Ishikawa (cell line): ENCODE measurements at regions not wholly inside any gene's neighbourhood (a gene's known extent, or its start where the extent isn't known, plus 50 kb on each side); places are given as distances from the start of the nearest gene placed in this dataset.

Experiments used
- CEBPB ChIP-seq: IDR thresholded peaks from 2 replicates; pipeline ENCODE4 v1.6.1; 2012
- CREB1 ChIP-seq: IDR thresholded peaks from 2 replicates; pipeline ENCODE4 v1.6.1; 2012; ENCODE audit warnings: low read depth
- EGR1 ChIP-seq: IDR thresholded peaks from 2 replicates; pipeline ENCODE4 v1.6.1; 2012
- EP300 ChIP-seq: IDR thresholded peaks from 2 replicates; pipeline ENCODE4 v1.6.1; 2012; ENCODE audit warnings: borderline replicate concordance
- FOXM1 ChIP-seq: IDR thresholded peaks from 2 replicates; pipeline ENCODE4 v1.6.1; 2012; ENCODE audit warnings: low read depth, borderline replicate concordance
- NFIC ChIP-seq: IDR thresholded peaks from 2 replicates; pipeline ENCODE4 v1.6.1; 2012
- RAD21 ChIP-seq: IDR thresholded peaks from 2 replicates; pipeline ENCODE4 v1.6.1; 2012; ENCODE audit warnings: low read depth
- TAF1 ChIP-seq: IDR thresholded peaks from 2 replicates; pipeline ENCODE4 v1.6.1; 2012; ENCODE audit warnings: low read depth, mild to moderate bottlenecking
- TCF12 ChIP-seq: IDR thresholded peaks from 2 replicates; pipeline ENCODE4 v1.6.1; 2012; ENCODE audit warnings: low read depth
- TEAD4 ChIP-seq: IDR thresholded peaks from 2 replicates; pipeline ENCODE4 v1.6.1; 2012
- YY1 ChIP-seq: IDR thresholded peaks from 2 replicates; pipeline ENCODE4 v1.6.1; 2012; ENCODE audit warnings: low read depth
- ZBTB7A ChIP-seq: IDR thresholded peaks from 2 replicates; pipeline ENCODE4 v1.6.1; 2012; ENCODE audit warnings: low read depth
- TF ChIP-seq, protein P1 (sequence below): IDR thresholded peaks from 2 replicates; pipeline ENCODE4 v1.6.1; 2012
- TF ChIP-seq, protein P2 (sequence below): IDR thresholded peaks from 2 replicates; pipeline ENCODE4 v1.6.1; 2012
- TF ChIP-seq, protein P3 (sequence below): IDR thresholded peaks from 2 replicates; pipeline ENCODE4 v1.6.1; 2012; ENCODE audit warnings: low read depth, mild to moderate bottlenecking

DNA sequence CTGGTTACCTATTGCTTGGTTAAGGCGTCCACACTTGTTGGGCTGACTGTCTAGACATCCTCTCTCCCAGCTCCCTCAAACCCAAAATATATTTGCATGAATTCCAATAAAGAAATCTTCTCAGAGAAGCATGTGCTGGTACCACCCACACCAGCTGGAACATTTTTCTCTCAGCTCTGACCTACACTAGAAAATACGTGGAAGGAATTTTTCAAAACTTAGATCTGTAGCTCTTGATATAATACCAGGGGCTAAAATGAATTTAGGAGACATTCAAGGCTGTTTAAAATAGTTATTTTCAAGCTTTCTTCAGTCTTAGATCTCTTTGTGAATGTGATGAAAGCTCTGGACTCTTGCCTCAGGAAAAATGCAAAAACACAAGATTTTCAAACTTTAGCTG lies 590.4 kb downstream of the PDCD6IP start:
- TF ChIP-seq EP300 = no peak
- TF ChIP-seq CREB1 = no peak
- TF ChIP-seq, protein P1, sequence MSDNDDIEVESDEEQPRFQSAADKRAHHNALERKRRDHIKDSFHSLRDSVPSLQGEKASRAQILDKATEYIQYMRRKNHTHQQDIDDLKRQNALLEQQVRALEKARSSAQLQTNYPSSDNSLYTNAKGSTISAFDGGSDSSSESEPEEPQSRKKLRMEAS = no peak

DNA sequence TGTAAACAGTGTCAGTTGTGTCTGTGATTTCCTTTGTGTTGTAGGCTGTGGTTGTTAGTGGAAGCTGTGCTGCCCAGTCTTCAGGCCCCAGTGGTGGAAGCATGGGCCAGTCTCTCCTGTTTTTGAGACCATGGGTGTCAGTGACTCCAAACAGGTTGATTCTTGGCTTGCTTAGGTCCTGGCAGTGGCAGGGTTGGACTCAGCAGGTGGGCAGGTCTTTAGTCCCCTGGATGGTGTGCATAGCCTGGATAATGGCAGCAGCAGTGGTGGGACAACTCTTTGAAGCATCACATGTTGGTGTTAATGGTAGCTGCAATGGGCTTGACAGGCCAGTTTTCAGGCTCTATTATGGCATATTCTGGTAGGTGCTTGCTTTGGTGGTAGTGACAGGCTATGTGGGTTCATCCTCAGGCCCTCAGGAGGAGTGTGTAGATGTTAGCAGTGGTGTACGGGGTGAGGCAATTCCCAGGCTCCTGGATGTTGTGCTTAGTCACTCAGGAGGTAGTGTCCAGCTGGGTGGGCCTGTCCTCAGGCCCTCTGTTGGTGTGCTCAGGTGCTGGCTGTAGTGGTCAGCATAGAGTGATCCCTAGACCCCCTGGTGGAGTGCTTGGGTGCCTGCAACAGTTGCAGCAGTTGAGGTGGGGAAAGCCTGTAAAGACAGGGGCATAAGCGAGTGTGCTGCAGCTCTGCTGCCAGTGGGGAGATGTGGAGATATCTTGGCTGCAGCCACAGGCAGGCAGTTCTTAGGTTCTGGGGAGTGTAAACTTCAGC lies 596.7 kb downstream of the PDCD6IP start:
- TF ChIP-seq TCF12 = no peak
- TF ChIP-seq ZBTB7A = no peak
- no peak for TF ChIP-seq TAF1
- no peak for TF ChIP-seq CREB1
- no peak for TF ChIP-seq CEBPB

DNA sequence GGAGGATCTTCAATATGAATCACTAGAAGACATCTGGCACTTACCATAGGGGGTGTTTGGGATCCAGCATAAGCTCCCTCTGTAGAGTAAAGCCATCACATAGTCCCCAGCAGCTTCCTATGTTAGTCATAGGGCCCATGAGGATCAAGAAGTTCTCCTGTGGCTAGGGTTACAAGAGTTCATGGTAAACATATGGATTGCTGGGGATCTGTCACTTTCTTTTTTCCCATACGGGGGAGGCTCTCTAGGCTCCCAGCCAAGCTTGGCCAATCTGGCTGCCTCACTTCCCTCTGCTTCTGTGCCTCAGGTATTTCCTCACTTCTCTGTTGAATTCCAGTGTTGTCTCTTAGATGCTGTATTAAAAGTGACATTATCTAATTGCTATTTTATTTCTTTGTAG lies 597.9 kb downstream of the PDCD6IP start:
- TF ChIP-seq EP300 (no peak), CREB1 (no peak), TEAD4 (no peak), NFIC (no peak), ZBTB7A (no peak), FOXM1 (no peak), TAF1 (no peak), TCF12 (no peak), EGR1 (no peak), CEBPB (no peak), RAD21 (no peak), YY1 (no peak)
- TF ChIP-seq, protein P2, sequence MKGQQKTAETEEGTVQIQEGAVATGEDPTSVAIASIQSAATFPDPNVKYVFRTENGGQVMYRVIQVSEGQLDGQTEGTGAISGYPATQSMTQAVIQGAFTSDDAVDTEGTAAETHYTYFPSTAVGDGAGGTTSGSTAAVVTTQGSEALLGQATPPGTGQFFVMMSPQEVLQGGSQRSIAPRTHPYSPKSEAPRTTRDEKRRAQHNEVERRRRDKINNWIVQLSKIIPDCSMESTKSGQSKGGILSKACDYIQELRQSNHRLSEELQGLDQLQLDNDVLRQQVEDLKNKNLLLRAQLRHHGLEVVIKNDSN = no peak
- TF ChIP-seq, protein P3, sequence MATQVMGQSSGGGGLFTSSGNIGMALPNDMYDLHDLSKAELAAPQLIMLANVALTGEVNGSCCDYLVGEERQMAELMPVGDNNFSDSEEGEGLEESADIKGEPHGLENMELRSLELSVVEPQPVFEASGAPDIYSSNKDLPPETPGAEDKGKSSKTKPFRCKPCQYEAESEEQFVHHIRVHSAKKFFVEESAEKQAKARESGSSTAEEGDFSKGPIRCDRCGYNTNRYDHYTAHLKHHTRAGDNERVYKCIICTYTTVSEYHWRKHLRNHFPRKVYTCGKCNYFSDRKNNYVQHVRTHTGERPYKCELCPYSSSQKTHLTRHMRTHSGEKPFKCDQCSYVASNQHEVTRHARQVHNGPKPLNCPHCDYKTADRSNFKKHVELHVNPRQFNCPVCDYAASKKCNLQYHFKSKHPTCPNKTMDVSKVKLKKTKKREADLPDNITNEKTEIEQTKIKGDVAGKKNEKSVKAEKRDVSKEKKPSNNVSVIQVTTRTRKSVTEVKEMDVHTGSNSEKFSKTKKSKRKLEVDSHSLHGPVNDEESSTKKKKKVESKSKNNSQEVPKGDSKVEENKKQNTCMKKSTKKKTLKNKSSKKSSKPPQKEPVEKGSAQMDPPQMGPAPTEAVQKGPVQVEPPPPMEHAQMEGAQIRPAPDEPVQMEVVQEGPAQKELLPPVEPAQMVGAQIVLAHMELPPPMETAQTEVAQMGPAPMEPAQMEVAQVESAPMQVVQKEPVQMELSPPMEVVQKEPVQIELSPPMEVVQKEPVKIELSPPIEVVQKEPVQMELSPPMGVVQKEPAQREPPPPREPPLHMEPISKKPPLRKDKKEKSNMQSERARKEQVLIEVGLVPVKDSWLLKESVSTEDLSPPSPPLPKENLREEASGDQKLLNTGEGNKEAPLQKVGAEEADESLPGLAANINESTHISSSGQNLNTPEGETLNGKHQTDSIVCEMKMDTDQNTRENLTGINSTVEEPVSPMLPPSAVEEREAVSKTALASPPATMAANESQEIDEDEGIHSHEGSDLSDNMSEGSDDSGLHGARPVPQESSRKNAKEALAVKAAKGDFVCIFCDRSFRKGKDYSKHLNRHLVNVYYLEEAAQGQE = no peak
- TF ChIP-seq, protein P1 = no peak

DNA sequence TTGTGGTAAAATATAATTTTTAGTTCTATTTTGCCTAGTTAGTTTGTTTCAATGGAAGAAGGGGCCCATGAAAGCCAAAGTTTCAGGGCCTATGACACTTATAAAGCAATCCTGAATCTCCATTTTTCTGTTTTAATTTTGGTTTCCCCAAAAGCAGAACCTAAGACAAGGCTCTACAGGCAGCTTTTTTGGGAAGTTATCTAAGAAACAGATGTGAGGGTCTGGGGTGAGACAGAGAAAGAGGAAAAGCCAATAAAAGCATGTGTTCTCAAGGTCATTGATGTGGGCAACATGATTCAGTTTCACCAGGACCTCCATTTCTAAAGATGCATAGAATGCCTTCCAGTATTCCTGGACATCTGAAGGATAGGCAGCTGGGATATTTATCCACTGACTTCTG lies 598.5 kb downstream of the PDCD6IP start:
- TF ChIP-seq NFIC (no peak), ZBTB7A (no peak), CEBPB (no peak)

DNA sequence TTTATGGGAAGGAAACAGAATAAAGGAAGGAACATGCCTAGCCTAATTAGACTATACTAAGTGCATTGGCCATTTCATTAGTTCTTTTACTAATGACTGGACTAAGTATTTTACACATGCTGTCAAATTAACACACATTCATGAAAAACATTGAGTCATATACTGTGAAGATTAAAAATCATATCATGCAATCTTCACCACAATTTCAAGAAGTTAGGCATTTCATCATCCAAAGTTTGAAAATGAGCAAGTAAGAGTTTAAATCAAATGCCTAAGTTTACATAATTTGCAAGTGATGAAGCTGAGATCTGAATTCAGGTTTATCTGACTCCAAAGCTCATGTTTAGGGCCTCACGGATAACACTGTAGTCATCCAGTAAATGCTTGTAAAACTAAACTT lies 601.0 kb downstream of the PDCD6IP start:
- TF ChIP-seq EGR1 = no peak
- TF ChIP-seq EP300 = no peak
- TF ChIP-seq TEAD4 = no peak
- no peak for TF ChIP-seq YY1

DNA sequence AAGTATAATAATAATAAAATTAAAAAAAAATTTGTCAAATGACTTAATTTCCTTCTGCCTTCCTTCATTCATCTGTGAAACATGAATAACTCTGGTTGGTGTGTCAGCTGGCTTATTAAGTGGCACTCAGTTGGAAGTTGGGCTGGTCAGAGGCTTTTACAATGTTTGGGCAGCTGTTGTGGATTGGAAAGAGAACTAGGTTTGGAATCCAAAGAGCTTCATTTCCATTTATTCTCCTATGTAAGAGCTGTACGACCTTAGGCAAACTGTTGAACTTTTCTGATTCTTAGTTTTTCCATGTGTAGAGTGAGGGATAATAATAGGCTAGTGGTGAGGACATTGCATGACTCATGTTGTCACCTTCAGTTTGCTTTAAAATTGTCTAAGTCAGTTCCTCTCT lies 606.7 kb downstream of the PDCD6IP start:
- TF ChIP-seq EP300 (no peak), CEBPB (no peak), TCF12 (no peak), RAD21 (no peak), CREB1 (no peak), TEAD4 (no peak), ZBTB7A (no peak), FOXM1 (no peak)

DNA sequence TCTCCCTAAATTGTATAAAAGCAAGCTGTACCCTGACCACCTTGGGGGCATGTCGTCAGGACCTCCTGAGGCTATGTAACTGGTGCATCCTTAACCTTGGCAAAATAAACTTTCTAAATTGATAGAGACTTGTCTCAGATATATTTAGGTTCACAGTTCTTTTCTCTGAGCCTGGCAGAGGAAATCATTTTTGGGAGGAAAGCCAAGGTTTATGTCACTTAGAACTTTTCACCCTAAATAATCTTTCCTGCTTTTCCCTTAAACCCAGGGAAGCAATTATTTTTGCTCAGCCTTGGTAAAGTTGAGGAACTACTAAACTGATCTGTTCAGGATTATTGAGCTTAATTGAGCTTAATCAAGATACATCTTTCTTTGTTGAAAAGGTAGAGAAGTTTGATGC lies 608.9 kb downstream of the PDCD6IP start:
- TF ChIP-seq, protein P2 = no peak
- TF ChIP-seq EGR1 (no peak), NFIC (no peak), ZBTB7A (no peak), RAD21 (no peak), FOXM1 (no peak), CEBPB (no peak), YY1 (no peak), TEAD4 (no peak), TAF1 (no peak), EP300 (no peak), TCF12 (no peak), CREB1 (no peak)
- TF ChIP-seq, protein P3 = no peak
- TF ChIP-seq, protein P1 = no peak
